Naive thymus-derived CD4-positive, alpha-beta T cell (primary cell): ENCODE measurements at regions not wholly inside any gene's neighbourhood (a gene's known extent, or its start where the extent isn't known, plus 50 kb on each side); places are given as distances from the start of the nearest gene placed in this dataset.
"Not testable (repeated sequence)": the region's sequence is repeated elsewhere in the genome, so short reads cannot be mapped to it uniquely, and the experiment has no call there.

Source experiments
- ATAC-seq: fragments of 150-1000 bp; cut with Tn5 transposase; 2 replicates; pipeline ENCODE4 v1.10.0; 2021; ENCODE audit warnings: mild to moderate bottlenecking, moderate library complexity
- CTCF ChIA-PET: fragments of 350-600 bp; sonication (Branson Sonifier 250); formaldehyde crosslinking; loops from one replicate; lab custom pipeline; 2021; ENCODE audit warnings: antibody characterized with exemption; lab: Charles Lee
- POLR2A ChIA-PET: fragments of 350-600 bp; sonication (Branson Sonifier 250); formaldehyde crosslinking; loops from one replicate; lab custom pipeline; 2021; ENCODE audit warnings: antibody characterized with exemption, inconsistent platforms; lab: Charles Lee
- DNase-seq, 9 donors: peaks; one replicate each; pipeline versions ENCODE4 v3.0.0 to v3.0.0-alpha.2; 2020 to 2022; ENCODE audit warnings: mixed read lengths in 1 of 9
- H3K27ac ChIP-seq: one replicate; pipeline ENCODE4 v1.7.0; 2013; ENCODE audit warnings: mild to moderate bottlenecking, low read depth, low read length, moderate library complexity
- H3K27me3 ChIP-seq, 2 donors: one replicate each; pipeline ENCODE4 v1.7.0; 2013; ENCODE audit warnings: low read length in 2 of 2, mild to moderate bottlenecking in 2 of 2, moderate library complexity in 2 of 2; ENCODE audit not compliant: control insufficient read depth in 2 of 2, insufficient read depth in 2 of 2
- H3K36me3 ChIP-seq, 3 experiments: 1 replicate in 2 of 3; 2 replicates in 1 of 3; pipeline ENCODE4 v1.7.0; 2013; ENCODE audit warnings: low read length in 3 of 3, mild to moderate bottlenecking in 3 of 3, moderate library complexity in 1 of 3; ENCODE audit not compliant: insufficient read depth in 3 of 3, control insufficient read depth in 2 of 3
- H3K4me1 ChIP-seq, 2 donors: one replicate each; pipeline ENCODE4 v1.7.0; 2013; ENCODE audit warnings: low read length in 2 of 2, mild to moderate bottlenecking in 2 of 2, moderate library complexity in 1 of 2; ENCODE audit not compliant: control insufficient read depth in 2 of 2, insufficient read depth in 2 of 2
- H3K4me3 ChIP-seq: 2 replicates; pipeline ENCODE4 v1.7.0; 2013; ENCODE audit warnings: mild to moderate bottlenecking, low read length
- H3K9me3 ChIP-seq, 3 experiments: 1 replicate in 2 of 3; 2 replicates in 1 of 3; pipeline ENCODE4 v1.7.0; 2013; ENCODE audit warnings: low read length in 3 of 3; ENCODE audit not compliant: control insufficient read depth in 2 of 3
- H3K27ac Mint-ChIP-seq, 9 donors: one replicate each; pipeline ENCODE4 v1.8.0; 2020 to 2022; ENCODE audit warnings: mixed read lengths in 9 of 9, mild to moderate bottlenecking in 8 of 9, moderate library complexity in 5 of 9, inconsistent platforms in 2 of 9
- H3K27me3 Mint-ChIP-seq, 5 donors: one replicate each; pipeline ENCODE4 v1.8.0; 2021 to 2022; ENCODE audit warnings: mixed read lengths in 5 of 5, mild to moderate bottlenecking in 1 of 5
- H3K36me3 Mint-ChIP-seq, 5 donors: one replicate each; pipeline ENCODE4 v1.8.0; 2020 to 2022; ENCODE audit warnings: mixed read lengths in 5 of 5, mild to moderate bottlenecking in 3 of 5, inconsistent platforms in 1 of 5
- H3K4me1 Mint-ChIP-seq, 7 donors: one replicate each; pipeline ENCODE4 v1.8.0; 2020 to 2022; ENCODE audit warnings: mixed read lengths in 7 of 7, mild to moderate bottlenecking in 3 of 7, inconsistent platforms in 1 of 7
- H3K4me3 Mint-ChIP-seq, 10 donors: one replicate each; pipeline ENCODE4 v1.8.0; 2020 to 2022; ENCODE audit warnings: mild to moderate bottlenecking in 10 of 10, mixed read lengths in 10 of 10, moderate library complexity in 6 of 10, inconsistent platforms in 2 of 10
- H3K9me3 Mint-ChIP-seq, 11 donors: one replicate each; pipeline ENCODE4 v1.8.0; 2020 to 2022; ENCODE audit warnings: mixed read lengths in 11 of 11, mild to moderate bottlenecking in 4 of 11, inconsistent platforms in 1 of 11, moderate library complexity in 1 of 11
- intact Hi-C, 2 donors: fragments of 100-400 bp; cut with micrococcal nuclease; formaldehyde crosslinking; loops; one replicate each; pipeline ENCODE4 v1.15.1; 2023

GRCh38 chr6:61099561-61099960, 1186.5 kb downstream of the KHDRBS2 start:
- H3K9me3 Mint-ChIP-seq: peaks cover 4 to 24% (median 11%) of the 10 kb centered on the region in 11 donors
- ATAC-seq, H3K27ac Mint-ChIP-seq, H3K36me3 ChIP-seq, CTCF ChIA-PET, H3K4me1 Mint-ChIP-seq, POLR2A ChIA-PET, H3K36me3 Mint-ChIP-seq, intact Hi-C loops, H3K27ac ChIP-seq, H3K27me3 ChIP-seq, H3K4me3 ChIP-seq, H3K4me3 Mint-ChIP-seq, DNase-seq, H3K9me3 ChIP-seq, H3K27me3 Mint-ChIP-seq, H3K4me1 ChIP-seq: not testable (repeated sequence)

- H3K9me3 Mint-ChIP-seq: peaks cover 0 to 19% (median 5%) of the 10 kb centered on the region in 11 donors
- H3K27ac Mint-ChIP-seq, H3K4me1 Mint-ChIP-seq, CTCF ChIA-PET, H3K36me3 ChIP-seq, H3K27ac ChIP-seq, ATAC-seq, H3K4me3 ChIP-seq, DNase-seq, H3K4me3 Mint-ChIP-seq, H3K4me1 ChIP-seq, H3K27me3 Mint-ChIP-seq, POLR2A ChIA-PET, H3K36me3 Mint-ChIP-seq, H3K27me3 ChIP-seq, H3K9me3 ChIP-seq, intact Hi-C loops: not testable (repeated sequence)
Observed at GRCh38 chr6:61087986-61088385, 1198.0 kb downstream of the KHDRBS2 start.

DNA sequence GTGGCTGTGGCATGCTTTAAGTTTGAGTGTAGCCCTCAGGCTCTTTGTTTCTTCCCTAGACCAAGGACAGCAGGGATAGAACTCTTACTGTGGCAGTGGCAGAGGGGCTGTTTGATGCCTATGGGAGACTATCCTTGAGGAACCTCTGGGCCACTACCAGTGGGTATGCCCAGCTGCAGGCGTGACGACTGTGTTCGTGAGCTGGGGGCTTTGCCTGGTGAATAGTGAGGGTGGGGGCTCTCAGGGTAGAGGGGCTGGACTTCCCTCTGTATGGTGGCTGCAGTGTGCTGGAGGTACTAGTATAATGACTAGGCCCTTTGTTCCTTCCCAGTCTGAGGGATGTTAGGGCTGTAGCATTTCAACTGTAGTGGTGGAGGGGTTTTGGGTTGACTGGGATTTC, 1242.0 kb downstream of the KHDRBS2 start:
- peaks cover 4 to 33% (median 13%) of the 10 kb centered on the region in 11 donors for H3K9me3 Mint-ChIP-seq
- H3K4me1 Mint-ChIP-seq: no peaks in the 10 kb centered on the region
- H3K4me3 Mint-ChIP-seq: no peak overlapping the region
- Histone ChIP-seq H3K9me3 (peaks cover 0 to 7% (median 0%) of the 10 kb centered on the region in 3 experiments), H3K4me3 (no peak overlapping the region), H3K4me1 (no peaks in the 10 kb centered on the region), H3K27ac (no peak overlapping the region), H3K27me3 (no peaks in the 10 kb centered on the region), H3K36me3 (no peaks in the 10 kb centered on the region)
- H3K27me3 Mint-ChIP-seq: no peaks in the 10 kb centered on the region
- no peaks in the 10 kb centered on the region for H3K36me3 Mint-ChIP-seq
- no peak overlapping the region for H3K27ac Mint-ChIP-seq
- ATAC-seq: no peak
- ChIA-PET POLR2A (no interaction called here), CTCF (no interaction called here)
- no peak for DNase-seq
- intact Hi-C loops: no loop called here
